T-helper 1 cell (primary cell): ENCODE measurements at regions not wholly inside any gene's neighbourhood (a gene's known extent, or its start where the extent isn't known, plus 50 kb on each side); places are given as distances from the start of the nearest gene placed in this dataset.

ENCODE experiments used
- DNase-seq, 5 donors: peaks; one replicate each; pipeline ENCODE4 v3.0.0-alpha.2; 2012 to 2020

- no peak for DNase-seq
Observed at GRCh38 chr2:129902731-129903585, 76.5 kb upstream of the RAB6C start.

GRCh38 chr2:129903586-129904425, 75.7 kb upstream of the RAB6C start:
- no peak for DNase-seq

DNA sequence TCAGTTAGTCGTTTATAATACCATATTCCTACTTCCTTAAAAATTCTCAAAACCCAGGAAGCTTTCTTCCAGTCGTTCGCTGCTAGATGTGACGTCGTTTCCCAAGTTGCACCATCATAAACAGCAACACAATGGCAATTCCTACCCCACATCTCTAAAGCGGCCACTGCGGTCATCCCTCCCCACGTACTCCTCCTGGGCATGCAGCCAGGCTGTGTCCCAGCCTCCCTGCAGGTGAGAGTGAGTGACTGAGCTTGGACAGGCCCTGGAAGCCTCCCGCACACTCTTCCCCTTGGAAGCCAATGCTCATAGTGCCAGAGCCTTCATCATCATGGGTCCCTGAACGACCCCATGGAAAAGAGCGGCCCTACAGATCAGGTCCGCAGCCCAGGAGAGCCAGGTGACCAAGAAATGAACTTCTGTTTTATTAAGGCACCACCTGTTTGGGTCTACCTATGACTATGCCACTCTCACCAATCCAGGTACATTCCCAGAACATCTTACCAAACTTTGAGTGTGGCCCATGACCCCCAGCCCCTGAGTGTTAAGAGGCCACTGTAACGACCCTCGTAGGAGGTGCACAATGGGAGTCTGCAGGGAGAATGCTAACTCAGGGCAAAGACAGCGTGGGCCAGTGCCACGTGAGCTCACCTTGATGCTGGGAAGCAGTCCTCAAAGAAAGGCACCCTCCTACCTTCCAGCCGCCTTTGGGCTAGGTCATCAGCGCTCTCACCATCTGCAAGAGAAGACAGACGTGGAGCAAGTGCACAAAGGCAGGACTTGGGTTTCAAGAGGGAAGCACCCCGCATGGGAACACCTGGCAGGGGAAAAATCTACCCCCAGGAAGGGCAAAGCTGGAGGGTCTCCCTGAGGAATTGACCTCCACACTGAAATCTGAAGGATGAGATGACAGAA, 74.7 kb upstream of the RAB6C start:
- no peak for DNase-seq

GRCh38 chr2:129905664-129906081, 73.8 kb upstream of the RAB6C start:
- DNase-seq = no peak

DNA sequence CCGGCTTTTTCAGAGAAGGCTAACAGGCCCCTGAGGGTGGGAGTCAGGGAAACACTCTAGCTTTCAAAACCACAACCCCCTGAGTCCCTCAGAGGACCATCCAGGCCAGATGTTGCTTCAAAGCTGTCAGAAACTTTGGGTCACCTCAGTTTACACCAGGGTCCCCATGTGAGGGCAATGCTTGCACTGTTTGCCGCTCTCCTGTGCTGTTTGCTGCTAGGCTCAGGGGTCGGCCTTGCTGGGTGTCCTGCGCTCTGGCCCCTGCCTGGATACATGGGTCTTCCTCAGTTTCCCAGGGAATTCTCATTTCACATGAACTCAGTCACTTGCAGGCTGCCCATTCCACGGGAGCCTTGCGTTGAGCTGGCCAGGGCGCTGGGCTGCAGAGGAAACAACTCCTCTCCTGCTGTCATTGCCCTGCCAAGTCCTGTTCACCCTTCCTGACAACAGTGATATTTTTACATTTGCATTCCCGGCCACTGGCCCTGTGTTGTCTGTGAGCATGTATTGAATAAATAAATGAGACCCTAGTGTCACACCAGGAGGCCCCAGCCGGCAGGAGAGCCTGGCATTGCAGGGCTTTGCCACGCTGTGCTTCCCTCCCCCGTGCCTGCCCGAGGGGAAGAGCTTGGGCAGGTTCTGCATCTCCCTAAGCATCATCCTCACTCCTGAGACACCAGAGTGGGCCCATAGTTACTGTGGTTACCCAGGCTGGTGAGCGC, 73.2 kb upstream of the RAB6C start:
- DNase-seq = no peak

DNA sequence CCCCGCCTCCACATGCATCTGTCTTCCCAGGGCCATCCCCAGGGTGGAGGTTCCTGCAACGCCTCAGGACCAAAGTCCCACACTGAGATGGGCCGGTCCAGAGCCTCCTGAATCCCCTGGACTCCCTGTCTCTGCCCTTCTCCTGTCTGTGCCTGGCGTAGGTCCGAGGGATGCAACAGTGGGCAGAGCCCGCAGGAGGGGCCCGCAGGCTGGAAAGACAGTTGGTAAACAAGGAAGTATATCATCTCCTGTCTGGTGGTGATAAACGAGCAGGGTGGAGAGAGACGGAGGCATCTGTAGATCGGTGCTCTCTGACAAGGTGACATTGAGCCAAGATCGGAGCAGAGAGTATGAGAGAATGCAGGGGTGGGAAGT, 72.6 kb upstream of the RAB6C start:
- no peak for DNase-seq

DNA sequence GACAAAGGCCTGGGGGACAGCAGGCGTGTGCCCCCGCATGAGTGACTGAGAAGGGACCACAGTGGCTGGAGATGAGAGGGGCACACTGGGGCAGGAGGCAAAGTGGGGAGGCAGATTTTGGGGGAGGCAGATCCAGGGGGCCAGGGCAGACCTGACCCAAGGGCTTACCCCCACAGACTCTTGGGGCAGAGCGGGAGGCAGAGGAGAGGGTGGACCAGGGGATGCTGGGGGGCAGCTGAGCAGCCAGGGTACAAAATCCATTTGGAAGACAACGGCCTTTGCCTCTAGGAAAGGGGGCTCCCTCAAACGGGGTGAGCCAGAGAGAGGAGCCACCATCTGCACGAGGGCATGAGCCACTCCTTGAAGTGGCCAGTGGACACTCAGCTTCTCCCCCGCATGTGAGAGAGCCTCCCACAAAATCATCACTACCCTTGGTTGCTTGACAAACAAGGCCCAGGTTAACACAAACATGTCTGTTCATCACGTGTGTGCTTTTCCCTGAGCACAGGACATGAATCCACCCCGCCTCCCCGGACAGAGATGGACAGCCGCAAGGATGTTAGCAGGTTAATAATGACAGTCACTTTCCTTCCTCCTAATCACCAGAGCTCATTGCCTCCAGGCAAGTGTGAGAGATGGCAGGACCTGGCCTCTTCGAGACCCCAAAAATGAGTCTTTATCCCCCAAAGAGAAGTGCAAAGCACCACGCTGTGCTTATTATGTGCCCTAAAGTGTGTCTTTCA, 72.0 kb upstream of the RAB6C start:
- no peak for DNase-seq

GRCh38 chr2:129908721-129909373, 70.6 kb upstream of the RAB6C start:
- DNase-seq = no peak

DNA sequence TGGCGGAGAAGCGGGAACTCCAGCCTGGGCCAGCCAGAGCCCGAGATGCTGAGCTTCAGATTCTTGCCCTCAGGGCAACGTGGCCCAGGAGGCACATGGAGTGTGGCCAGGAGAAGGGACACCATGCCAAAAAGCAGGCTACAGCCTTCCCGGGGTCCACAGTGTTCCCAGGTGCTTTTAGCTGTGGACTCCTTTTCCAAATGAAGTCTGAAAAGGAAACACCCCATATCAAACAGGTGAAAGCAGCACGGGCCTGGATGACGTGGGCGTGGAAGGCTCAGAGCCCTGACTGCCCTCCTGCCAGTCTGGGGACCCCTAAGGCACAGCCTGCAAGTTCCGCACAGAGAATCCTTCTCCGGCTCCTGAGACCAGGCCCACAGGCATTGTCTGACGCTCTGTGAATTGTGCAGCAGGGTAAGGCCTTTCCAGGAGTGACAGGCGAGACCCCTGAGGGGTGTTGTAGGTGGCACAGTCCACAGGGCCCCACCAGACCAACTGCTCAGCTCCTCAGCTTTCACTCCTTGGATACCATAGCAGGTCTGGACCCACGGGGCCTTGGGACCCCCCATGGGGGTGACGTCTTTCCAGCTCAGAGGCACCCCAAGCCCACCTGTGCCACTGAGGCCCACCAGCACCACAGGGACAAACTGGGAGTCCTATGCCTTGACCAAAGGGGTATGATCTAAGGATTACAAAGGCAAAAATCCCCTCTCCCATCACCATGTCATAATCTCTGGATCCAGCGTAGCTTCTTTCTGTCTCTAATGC, 69.6 kb upstream of the RAB6C start:
- DNase-seq = no peak

DNA sequence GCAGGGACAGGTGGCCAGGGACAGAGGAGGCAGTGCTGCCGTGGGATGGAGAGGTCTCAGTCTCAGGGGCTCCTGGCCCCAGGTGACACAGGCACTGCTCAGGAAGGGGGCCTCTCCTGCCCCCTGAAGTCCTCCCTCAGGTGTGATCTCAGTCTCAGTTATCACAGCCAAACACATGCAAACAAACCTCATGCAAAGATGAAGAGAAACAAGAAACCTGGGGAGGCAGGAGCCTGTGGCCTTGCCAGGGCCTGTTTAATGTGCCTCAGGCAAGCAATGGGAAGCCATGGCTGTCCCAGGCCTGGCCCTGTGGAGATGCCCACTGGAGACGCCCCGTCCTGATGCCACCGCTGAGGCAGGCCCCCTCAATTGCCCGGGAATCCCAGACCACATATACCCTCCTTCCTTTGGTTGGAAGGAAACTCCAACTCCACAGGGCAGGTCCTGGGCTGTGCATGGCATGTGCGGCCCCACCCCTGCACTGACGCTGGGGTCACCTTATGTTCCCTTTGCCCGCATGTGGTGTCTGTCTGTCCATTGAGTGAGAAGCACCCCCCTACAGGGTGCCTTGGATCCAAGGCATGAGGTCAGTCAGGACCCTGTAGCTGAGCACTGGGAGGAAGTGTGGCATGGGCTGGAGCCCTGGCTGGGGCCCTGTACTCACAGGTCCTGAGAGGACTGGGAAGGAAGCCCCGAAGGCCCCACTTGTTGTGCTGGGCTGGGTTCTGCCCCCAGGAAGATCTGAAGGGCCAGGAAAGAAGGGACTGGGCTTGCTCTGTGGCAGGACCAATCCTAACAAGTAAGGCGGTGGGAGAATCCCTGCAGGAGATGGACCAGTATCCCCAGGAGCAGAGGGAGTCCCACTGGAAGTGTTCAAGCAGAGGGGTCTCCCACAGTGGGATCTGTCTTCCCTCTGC, 68.8 kb upstream of the RAB6C start:
- DNase-seq = no peak

DNA sequence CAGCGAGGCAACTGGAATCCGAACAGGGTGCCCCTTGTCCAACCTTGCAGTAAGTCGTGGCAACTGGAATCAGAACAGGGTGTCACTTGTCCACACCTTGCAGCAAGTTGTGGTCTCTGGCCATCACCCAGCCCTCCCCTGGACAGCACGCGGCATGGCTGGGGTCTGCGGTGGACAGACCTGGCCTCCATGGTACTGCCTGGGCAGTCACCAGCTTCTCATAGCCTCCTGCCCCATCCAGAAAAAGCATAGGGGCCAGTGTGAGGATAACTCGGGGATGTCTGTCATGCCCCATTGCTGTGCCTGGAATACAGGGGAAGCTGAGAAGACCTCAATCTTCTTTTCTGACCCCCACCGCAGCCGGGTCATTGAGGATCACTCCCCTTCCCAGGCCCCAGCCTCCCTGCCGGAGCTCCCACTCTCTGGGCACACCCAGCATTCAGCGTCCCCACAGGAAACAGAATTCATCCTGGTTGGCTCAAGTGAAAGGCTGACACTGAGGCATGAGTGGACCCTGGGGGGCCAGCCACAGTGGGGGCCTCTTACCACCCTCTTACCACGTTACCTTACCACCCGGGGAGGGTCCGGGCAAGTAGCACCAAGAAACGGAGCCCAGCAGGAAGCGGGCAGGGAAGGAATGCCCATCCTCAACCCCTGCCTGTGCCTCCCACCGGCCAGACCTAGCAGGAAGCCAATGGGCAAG, 68.0 kb upstream of the RAB6C start:
- DNase-seq = no peak

- no peak for DNase-seq
Observed at GRCh38 chr2:129912066-129912820, 67.2 kb upstream of the RAB6C start.

- no peak for DNase-seq
Observed at GRCh38 chr2:129912871-129913694, 66.4 kb upstream of the RAB6C start.

DNA sequence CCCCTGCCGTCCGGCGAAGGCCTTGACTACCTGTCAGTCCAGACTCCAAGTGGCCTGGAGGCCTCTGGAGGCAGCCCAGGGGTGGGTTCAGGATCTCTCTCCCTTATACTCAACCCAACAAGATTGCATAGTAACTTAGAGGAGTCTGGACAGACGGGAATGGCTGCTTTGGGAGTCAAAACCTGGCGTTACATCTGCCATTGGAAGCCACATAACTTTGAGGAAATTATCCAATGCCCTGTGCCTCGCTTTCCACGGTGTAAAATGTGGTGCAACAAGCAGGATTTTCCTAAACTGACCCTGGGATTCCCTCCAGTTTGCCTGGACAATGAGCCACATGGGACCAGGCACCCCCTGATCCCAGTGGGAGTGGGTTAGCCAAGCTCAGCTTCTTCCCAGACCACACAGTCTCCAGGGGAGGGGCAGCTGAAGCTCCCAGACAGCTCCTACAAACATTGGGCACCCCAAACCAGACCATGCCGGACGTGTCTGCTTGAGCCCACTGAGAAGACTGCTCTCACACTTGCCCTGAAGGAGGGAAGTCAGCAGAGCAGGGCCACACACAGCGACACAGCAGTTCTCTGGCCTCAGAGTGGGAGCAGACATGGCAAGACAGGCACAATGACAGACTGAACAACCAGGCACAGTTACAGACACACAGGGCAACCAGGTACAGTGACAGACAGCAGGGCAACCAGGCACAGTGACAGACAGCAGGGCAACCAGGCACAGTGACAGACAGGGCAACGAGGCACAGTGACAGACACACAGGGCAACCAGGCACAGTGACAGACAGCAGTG, 65.6 kb upstream of the RAB6C start:
- DNase-seq = no peak

GRCh38 chr2:129914538-129915302, 64.7 kb upstream of the RAB6C start:
- DNase-seq = no peak
